ENCODE measurements at regions not wholly inside any gene's neighbourhood (a gene's known extent, or its start where the extent isn't known, plus 50 kb on each side); places are given as distances from the start of the nearest gene placed in this dataset.

DNA sequence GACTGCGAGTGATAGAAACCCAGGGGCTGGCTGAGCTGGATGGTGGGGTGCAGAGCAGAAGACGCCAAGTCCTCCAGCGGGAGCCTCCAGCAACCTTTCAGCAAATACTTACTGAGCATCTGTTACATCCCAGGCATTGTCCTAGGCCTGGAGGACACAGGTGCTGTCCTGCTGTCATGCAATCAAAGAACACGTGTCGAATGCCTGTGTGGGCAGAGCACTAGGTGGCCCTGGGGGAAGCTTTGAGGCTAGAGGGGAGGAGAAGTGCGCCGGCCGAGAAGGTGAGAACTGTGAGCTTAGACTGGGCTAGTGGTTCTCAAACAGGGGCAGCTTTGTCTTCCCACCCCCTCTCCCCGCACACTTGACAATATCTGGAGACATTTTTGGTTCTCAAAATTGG, 233.6 kb downstream of the BMP7 start:
- H2AK5ac ChIP-seq (ENCODE audit: low read length) = no peak overlapping the region
- no peak for DNase-seq
- H3K9ac ChIP-seq (ENCODE audit: low read length) = no peak overlapping the region
- no peaks in the 10 kb centered on the region for H3K79me1 ChIP-seq (ENCODE audit: low read length)
- no peak overlapping the region for H3K56ac ChIP-seq (ENCODE audit: low read length)
- H3K18ac ChIP-seq (ENCODE audit: low read length) = no peak overlapping the region
- H3K36me3 ChIP-seq (ENCODE audit: control insufficient read depth, insufficient read depth, low read length) = no peaks in the 10 kb centered on the region
- H3K27me3 ChIP-seq (ENCODE audit: insufficient read depth, low read length, poor library complexity) = no peaks in the 10 kb centered on the region
- no peak overlapping the region for H3K23ac ChIP-seq (ENCODE audit: low read length)
- H3K4me1 ChIP-seq (ENCODE audit: control insufficient read depth, low read depth, low read length) = no peaks in the 10 kb centered on the region
- no peak overlapping the region for H4K8ac ChIP-seq (ENCODE audit: low read depth, low read length)
- H2BK5ac ChIP-seq (ENCODE audit: low read length) = no peak overlapping the region
- H2BK15ac ChIP-seq (replicated peaks; ENCODE audit: low read depth) = no peak overlapping the region
- H3K79me2 ChIP-seq (ENCODE audit: control insufficient read depth, insufficient read depth, low read length) = no peaks in the 10 kb centered on the region
- H3K27ac ChIP-seq (ENCODE audit: low read depth, low read length) = no peak overlapping the region
- H3K4ac ChIP-seq (ENCODE audit: low read depth, low read length) = no peak overlapping the region
- H4K5ac ChIP-seq (ENCODE audit: low read length) = no peak overlapping the region
- no peak overlapping the region for H3K4me3 ChIP-seq (ENCODE audit: low read length)
- no peak overlapping the region for H3K4me2 ChIP-seq (ENCODE audit: low read length)
- H2BK120ac ChIP-seq (ENCODE audit: low read depth, low read length) = no peak overlapping the region
- WGBS (ENCODE audit: extremely low coverage, insufficient coverage, low lambda C conversion rate) = no CpG with 5 or more reads among the region's 9 CpGs

DNA sequence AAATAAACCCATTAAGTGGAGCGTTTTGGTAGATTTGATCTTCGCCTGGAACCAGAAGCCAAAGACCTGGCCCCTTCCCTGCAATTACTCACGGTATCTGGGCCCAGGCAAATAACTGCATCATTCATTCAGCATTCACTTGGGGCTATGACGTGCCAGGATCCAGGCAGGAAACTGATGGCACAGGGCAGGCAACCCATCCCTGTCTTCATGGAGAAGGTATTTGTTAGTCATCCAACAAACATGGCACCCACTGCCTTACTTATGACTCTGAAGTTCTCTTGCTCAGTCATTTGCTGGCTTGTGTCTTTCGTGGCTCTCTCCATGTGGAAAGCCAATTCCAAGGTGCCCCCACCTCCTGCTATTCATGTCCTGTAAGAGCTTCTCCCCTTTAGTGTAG, 232.4 kb downstream of the BMP7 start:
- Histone ChIP-seq H3K4me2 (ENCODE audit: low read length) (no peak overlapping the region), H3K79me1 (ENCODE audit: low read length) (no peaks in the 10 kb centered on the region), H3K18ac (ENCODE audit: low read length) (no peak overlapping the region), H3K79me2 (ENCODE audit: control insufficient read depth, insufficient read depth, low read length) (no peaks in the 10 kb centered on the region), H3K4ac (ENCODE audit: low read depth, low read length) (no peak overlapping the region), H3K9ac (ENCODE audit: low read length) (no peak overlapping the region), H3K4me1 (ENCODE audit: control insufficient read depth, low read depth, low read length) (no peaks in the 10 kb centered on the region), H2AK5ac (ENCODE audit: low read length) (no peak overlapping the region), H3K4me3 (ENCODE audit: low read length) (no peak overlapping the region), H2BK120ac (ENCODE audit: low read depth, low read length) (no peak overlapping the region), H3K27me3 (ENCODE audit: insufficient read depth, low read length, poor library complexity) (no peaks in the 10 kb centered on the region), H3K36me3 (ENCODE audit: control insufficient read depth, insufficient read depth, low read length) (no peaks in the 10 kb centered on the region), H2BK15ac (replicated peaks; ENCODE audit: low read depth) (no peak overlapping the region), H4K5ac (ENCODE audit: low read length) (no peak overlapping the region), H2BK5ac (ENCODE audit: low read length) (no peak overlapping the region), H4K8ac (ENCODE audit: low read depth, low read length) (no peak overlapping the region), H3K56ac (ENCODE audit: low read length) (no peak overlapping the region), H3K27ac (ENCODE audit: low read depth, low read length) (no peak overlapping the region), H3K23ac (ENCODE audit: low read length) (no peak overlapping the region)
- no CpG with 5 or more reads among the region's 5 CpGs for WGBS (ENCODE audit: extremely low coverage, insufficient coverage, low lambda C conversion rate)
- DNase-seq = no peak

DNA sequence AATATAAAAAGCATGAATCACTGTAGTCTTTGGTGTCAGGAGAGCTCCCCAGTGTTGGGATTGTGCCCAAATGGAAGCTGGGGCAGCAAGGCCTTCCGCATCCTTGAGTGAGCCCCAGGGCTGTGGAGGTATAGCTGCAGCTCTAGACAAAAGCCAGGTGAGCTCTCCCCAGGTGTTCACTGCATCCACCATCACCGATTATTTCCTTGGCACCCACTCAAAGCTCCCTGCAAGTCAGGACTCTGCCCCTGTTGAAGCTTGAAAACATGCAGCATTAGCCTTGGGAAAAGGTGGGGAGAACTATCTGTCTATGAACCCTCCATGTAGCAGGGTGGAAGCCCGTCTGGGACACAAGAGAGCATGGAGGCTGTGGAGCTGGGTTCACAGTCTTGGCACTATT, 228.8 kb downstream of the BMP7 start:
- no peak overlapping the region for H3K27ac ChIP-seq (ENCODE audit: low read depth, low read length)
- no peak overlapping the region for H3K23ac ChIP-seq (ENCODE audit: low read length)
- no peaks in the 10 kb centered on the region for H3K79me1 ChIP-seq (ENCODE audit: low read length)
- no peak overlapping the region for H4K8ac ChIP-seq (ENCODE audit: low read depth, low read length)
- H3K18ac ChIP-seq (ENCODE audit: low read length) = no peak overlapping the region
- no peak overlapping the region for H2AK5ac ChIP-seq (ENCODE audit: low read length)
- no peaks in the 10 kb centered on the region for H3K27me3 ChIP-seq (ENCODE audit: insufficient read depth, low read length, poor library complexity)
- H2BK15ac ChIP-seq (replicated peaks; ENCODE audit: low read depth) = no peak overlapping the region
- no peak overlapping the region for H2BK5ac ChIP-seq (ENCODE audit: low read length)
- no peaks in the 10 kb centered on the region for H3K79me2 ChIP-seq (ENCODE audit: control insufficient read depth, insufficient read depth, low read length)
- H3K9ac ChIP-seq (ENCODE audit: low read length) = no peak overlapping the region
- DNase-seq = no peak
- H3K56ac ChIP-seq (ENCODE audit: low read length) = no peak overlapping the region
- no peak overlapping the region for H3K4me2 ChIP-seq (ENCODE audit: low read length)
- H3K4me3 ChIP-seq (ENCODE audit: low read length) = no peak overlapping the region
- H2BK120ac ChIP-seq (ENCODE audit: low read depth, low read length) = no peak overlapping the region
- no CpG with 5 or more reads among the region's 3 CpGs for WGBS (ENCODE audit: extremely low coverage, insufficient coverage, low lambda C conversion rate)
- no peaks in the 10 kb centered on the region for H3K4me1 ChIP-seq (ENCODE audit: control insufficient read depth, low read depth, low read length)
- H3K4ac ChIP-seq (ENCODE audit: low read depth, low read length) = no peak overlapping the region
- H3K36me3 ChIP-seq (ENCODE audit: control insufficient read depth, insufficient read depth, low read length) = no peaks in the 10 kb centered on the region
- no peak overlapping the region for H4K5ac ChIP-seq (ENCODE audit: low read length)

DNA sequence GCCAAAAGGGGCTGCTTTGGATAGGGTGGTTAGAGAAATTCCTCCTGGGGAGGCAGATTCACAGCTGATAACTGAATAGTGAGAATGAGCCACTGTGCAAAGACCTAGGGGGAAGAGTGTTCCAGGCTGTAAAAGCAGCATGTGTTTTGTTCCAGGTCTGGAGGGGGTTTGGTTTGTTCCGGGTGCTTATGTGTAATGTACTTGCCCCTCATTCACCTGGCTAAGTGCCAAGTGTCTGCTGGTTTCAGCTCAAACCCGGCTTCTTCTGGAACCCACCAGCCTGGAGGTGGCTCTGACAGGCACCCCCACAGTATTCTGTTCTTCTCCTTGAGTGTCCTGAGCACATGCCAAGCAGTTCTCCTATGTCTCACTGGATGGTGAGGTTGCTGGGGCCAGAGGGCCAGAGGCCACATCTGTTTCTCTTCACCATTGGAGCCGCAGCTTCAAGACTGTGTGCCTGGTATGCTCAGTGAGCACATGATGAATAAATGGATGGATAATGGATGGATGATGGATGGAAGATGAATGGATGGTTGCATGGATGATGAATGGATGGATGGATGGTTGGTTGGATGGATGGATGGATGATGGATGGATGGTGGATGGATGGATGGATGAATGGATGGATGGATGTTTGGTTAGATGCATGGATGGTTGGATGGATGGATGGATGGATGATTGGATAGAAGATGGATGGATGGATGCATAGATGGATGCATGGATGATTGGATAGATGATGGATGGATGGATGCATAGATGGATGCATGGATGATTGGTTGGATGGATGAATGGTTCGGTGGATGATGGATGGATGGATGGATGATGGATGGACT, 227.6 kb downstream of the BMP7 start:
- H2AK5ac ChIP-seq (ENCODE audit: low read length) = no peak overlapping the region
- H3K79me2 ChIP-seq (ENCODE audit: control insufficient read depth, insufficient read depth, low read length) = no peaks in the 10 kb centered on the region
- no peak overlapping the region for H3K9ac ChIP-seq (ENCODE audit: low read length)
- WGBS (ENCODE audit: extremely low coverage, insufficient coverage, low lambda C conversion rate) = 100% methylated on average over 1 of the region's 4 CpGs
- no peaks in the 10 kb centered on the region for H3K4me1 ChIP-seq (ENCODE audit: control insufficient read depth, low read depth, low read length)
- no peak overlapping the region for H2BK120ac ChIP-seq (ENCODE audit: low read depth, low read length)
- no peak overlapping the region for H3K27ac ChIP-seq (ENCODE audit: low read depth, low read length)
- H3K36me3 ChIP-seq (ENCODE audit: control insufficient read depth, insufficient read depth, low read length) = no peaks in the 10 kb centered on the region
- no peak overlapping the region for H3K4me3 ChIP-seq (ENCODE audit: low read length)
- no peaks in the 10 kb centered on the region for H3K79me1 ChIP-seq (ENCODE audit: low read length)
- H2BK5ac ChIP-seq (ENCODE audit: low read length) = no peak overlapping the region
- DNase-seq = no peak
- H4K5ac ChIP-seq (ENCODE audit: low read length) = no peak overlapping the region
- no peak overlapping the region for H3K4me2 ChIP-seq (ENCODE audit: low read length)
- H3K4ac ChIP-seq (ENCODE audit: low read depth, low read length) = no peak overlapping the region
- H3K27me3 ChIP-seq (ENCODE audit: insufficient read depth, low read length, poor library complexity) = no peaks in the 10 kb centered on the region
- H3K56ac ChIP-seq (ENCODE audit: low read length) = no peak overlapping the region
- no peak overlapping the region for H2BK15ac ChIP-seq (replicated peaks; ENCODE audit: low read depth)
- H4K8ac ChIP-seq (ENCODE audit: low read depth, low read length) = no peak overlapping the region
- no peak overlapping the region for H3K18ac ChIP-seq (ENCODE audit: low read length)
- H3K23ac ChIP-seq (ENCODE audit: low read length) = no peak overlapping the region

DNA sequence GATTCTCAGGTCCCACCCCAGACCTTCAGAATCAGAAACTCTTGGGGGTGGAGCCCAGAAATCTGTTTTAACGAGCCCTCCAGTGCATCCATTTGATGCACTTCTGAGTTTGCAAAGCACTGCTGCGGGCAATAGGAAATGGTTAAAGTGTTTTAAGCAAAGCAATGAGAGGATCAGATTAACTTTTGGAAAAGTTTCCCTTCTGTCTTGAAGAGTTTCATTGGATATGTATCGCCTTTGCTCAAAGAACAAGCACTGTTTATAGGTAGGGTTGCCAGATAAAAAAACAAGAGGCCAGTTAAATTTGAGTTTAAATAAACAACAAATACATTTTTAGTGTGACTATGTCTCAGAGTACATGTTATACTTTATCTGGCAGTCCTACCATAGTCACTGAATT, 226.0 kb downstream of the BMP7 start:
- Histone ChIP-seq H4K8ac (ENCODE audit: low read depth, low read length) (no peak overlapping the region), H3K18ac (ENCODE audit: low read length) (no peak overlapping the region), H3K4me3 (ENCODE audit: low read length) (no peak overlapping the region), H3K23ac (ENCODE audit: low read length) (no peak overlapping the region), H3K4me2 (ENCODE audit: low read length) (no peak overlapping the region), H4K5ac (ENCODE audit: low read length) (no peak overlapping the region), H3K56ac (ENCODE audit: low read length) (no peak overlapping the region), H2BK120ac (ENCODE audit: low read depth, low read length) (no peak overlapping the region), H3K79me1 (ENCODE audit: low read length) (no peaks in the 10 kb centered on the region), H3K27ac (ENCODE audit: low read depth, low read length) (no peak overlapping the region), H3K79me2 (ENCODE audit: control insufficient read depth, insufficient read depth, low read length) (no peaks in the 10 kb centered on the region), H2AK5ac (ENCODE audit: low read length) (no peak overlapping the region), H2BK15ac (replicated peaks; ENCODE audit: low read depth) (no peak overlapping the region), H3K4me1 (ENCODE audit: control insufficient read depth, low read depth, low read length) (no peaks in the 10 kb centered on the region), H3K9ac (ENCODE audit: low read length) (no peak overlapping the region), H3K27me3 (ENCODE audit: insufficient read depth, low read length, poor library complexity) (no peaks in the 10 kb centered on the region), H3K36me3 (ENCODE audit: control insufficient read depth, insufficient read depth, low read length) (no peaks in the 10 kb centered on the region), H3K4ac (ENCODE audit: low read depth, low read length) (no peak overlapping the region), H2BK5ac (ENCODE audit: low read length) (no peak overlapping the region)
- WGBS (ENCODE audit: extremely low coverage, insufficient coverage, low lambda C conversion rate) = no CpG with 5 or more reads among the region's 3 CpGs
- DNase-seq = no peak

DNA sequence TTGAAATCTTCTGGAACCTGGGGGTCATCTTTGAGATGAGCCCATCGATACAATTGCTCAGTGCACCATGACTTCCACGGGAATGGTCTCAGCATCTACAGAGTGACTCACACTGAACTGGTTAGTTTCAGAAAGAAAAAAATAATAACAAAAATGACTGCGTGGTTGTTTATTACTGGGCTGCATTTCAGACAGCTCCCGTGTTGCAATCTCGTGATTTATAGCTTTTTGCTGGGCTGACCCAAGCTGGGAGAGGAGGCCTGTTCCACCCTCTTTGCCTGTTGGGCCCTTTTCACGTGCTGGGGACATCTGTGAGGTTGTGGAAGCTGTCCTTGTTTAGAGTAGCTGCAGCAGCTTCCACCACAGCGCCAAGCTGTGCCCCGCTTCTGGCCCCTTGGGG, 225.5 kb downstream of the BMP7 start:
- no peak overlapping the region for H2BK120ac ChIP-seq (ENCODE audit: low read depth, low read length)
- no peak overlapping the region for H3K18ac ChIP-seq (ENCODE audit: low read length)
- H2BK15ac ChIP-seq (replicated peaks; ENCODE audit: low read depth) = no peak overlapping the region
- no peak overlapping the region for H3K9ac ChIP-seq (ENCODE audit: low read length)
- H4K8ac ChIP-seq (ENCODE audit: low read depth, low read length) = no peak overlapping the region
- H3K27ac ChIP-seq (ENCODE audit: low read depth, low read length) = no peak overlapping the region
- no CpG with 5 or more reads among the region's 8 CpGs for WGBS (ENCODE audit: extremely low coverage, insufficient coverage, low lambda C conversion rate)
- no peak overlapping the region for H2BK5ac ChIP-seq (ENCODE audit: low read length)
- DNase-seq = no peak
- H3K4me3 ChIP-seq (ENCODE audit: low read length) = no peak overlapping the region
- H3K23ac ChIP-seq (ENCODE audit: low read length) = no peak overlapping the region
- H3K4ac ChIP-seq (ENCODE audit: low read depth, low read length) = no peak overlapping the region
- H3K79me2 ChIP-seq (ENCODE audit: control insufficient read depth, insufficient read depth, low read length) = no peaks in the 10 kb centered on the region
- no peaks in the 10 kb centered on the region for H3K36me3 ChIP-seq (ENCODE audit: control insufficient read depth, insufficient read depth, low read length)
- no peak overlapping the region for H3K4me2 ChIP-seq (ENCODE audit: low read length)
- H3K56ac ChIP-seq (ENCODE audit: low read length) = no peak overlapping the region
- no peaks in the 10 kb centered on the region for H3K27me3 ChIP-seq (ENCODE audit: insufficient read depth, low read length, poor library complexity)
- H3K4me1 ChIP-seq (ENCODE audit: control insufficient read depth, low read depth, low read length) = no peaks in the 10 kb centered on the region
- no peaks in the 10 kb centered on the region for H3K79me1 ChIP-seq (ENCODE audit: low read length)
- no peak overlapping the region for H2AK5ac ChIP-seq (ENCODE audit: low read length)
- H4K5ac ChIP-seq (ENCODE audit: low read length) = no peak overlapping the region
